Omental fat pad (tissue), 3 donors: ENCODE measurements at regions not wholly inside any gene's neighbourhood (a gene's known extent, or its start where the extent isn't known, plus 50 kb on each side); places are given as distances from the start of the nearest gene placed in this dataset.
"Not testable (repeated sequence)": the region's sequence is repeated elsewhere in the genome, so short reads cannot be mapped to it uniquely, and the experiment has no call there.

Experiments
- ATAC-seq: fragments of 150-250 bp; one replicate; pipeline ENCODE4 v1.9.1; 2016; ENCODE audit warnings: mild to moderate bottlenecking, moderate library complexity; ENCODE audit not compliant: low FRiP score
- DNase-seq: peaks from one replicate; pipeline ENCODE4 v3.0.0-alpha.2; 2019; ENCODE audit warnings: low spot score
- CTCF ChIP-seq, 3 donors: fragments of 450-650 bp; IDR thresholded peaks; one replicate each; pipeline ENCODE4 v1.5.1; 2016 to 2017; ENCODE audit warnings: antibody characterized with exemption in 3 of 3, mild to moderate bottlenecking in 3 of 3, moderate library complexity in 2 of 3

DNA sequence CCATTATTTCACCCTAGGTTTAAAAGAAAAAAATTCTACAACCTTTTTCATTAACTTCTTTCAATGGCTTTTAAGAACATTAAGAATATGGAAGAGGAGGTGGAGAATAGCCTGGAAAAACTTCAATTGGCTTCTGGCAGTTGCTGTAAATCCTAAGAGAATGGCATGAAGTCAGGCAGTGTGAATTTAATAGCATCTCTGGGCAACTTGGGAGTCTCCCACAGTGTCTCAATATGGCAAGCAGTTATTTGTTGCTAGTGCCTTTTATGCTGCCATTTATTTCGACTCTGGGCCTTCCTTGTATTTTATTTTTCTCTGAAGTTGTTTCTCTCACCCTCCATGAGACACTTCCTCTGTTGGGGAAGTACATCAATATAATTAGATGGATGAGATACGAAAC is 322.1 kb downstream of the CBLL2 start:
- TF ChIP-seq CTCF (IDR thresholded peaks at IDR 0.05) = no peak
- DNase-seq = no peak
- no peak for ATAC-seq

DNA sequence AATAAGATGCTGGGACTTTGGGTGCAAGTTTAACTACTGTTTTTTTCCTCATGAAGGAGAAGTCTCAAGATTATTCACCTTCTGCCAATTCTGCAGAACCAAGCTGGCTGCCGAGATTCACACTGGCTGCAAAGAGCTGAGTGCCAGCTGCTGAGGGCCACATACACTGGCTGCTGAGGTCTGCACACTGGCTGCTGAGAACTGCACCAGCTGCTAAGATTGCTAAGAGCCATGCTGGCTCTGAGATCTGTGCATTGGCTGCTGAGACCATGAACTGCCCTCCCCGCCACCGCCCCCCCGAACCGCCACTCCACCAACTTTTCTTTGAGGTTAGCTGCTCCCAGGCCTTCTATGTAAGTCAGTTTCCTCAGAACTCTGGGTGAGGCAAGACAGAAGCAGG is 330.3 kb downstream of the CBLL2 start:
- no peak for TF ChIP-seq CTCF (IDR thresholded peaks at IDR 0.05)
- ATAC-seq = no peak
- no peak for DNase-seq

GRCh38 chrX:22609452-22609851 is 336.7 kb downstream of the CBLL2 start:
- DNase-seq, ATAC-seq: not testable (repeated sequence)

- DNase-seq (no peak), ATAC-seq (no peak)
- no peak for TF ChIP-seq CTCF (IDR thresholded peaks at IDR 0.05)
Measured at GRCh38 chrX:22616867-22617266, 344.2 kb downstream of the CBLL2 start.

DNA sequence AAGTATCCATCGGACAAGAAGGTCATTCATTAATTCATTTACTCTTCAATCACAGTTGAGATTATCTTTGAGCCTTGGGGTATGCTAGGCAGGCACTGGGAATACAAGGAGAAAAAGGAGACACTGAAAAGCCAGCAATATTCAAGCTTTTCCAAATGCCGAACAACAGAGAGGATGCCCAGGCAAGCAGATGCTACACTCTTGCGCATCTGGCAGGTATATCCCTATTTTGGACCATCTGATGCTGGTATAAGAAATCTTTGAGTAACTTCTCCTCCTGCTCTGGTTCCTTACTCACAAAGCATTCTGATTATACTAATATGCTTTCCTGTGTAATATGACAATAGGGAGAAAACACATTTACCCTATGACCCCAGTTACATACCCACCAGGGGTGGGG is 354.9 kb downstream of the CBLL2 start:
- no peak for TF ChIP-seq CTCF (IDR thresholded peaks at IDR 0.05)
- ATAC-seq (no peak), DNase-seq (no peak)

GRCh38 chrX:22628275-22628674 is 355.6 kb downstream of the CBLL2 start:
- TF ChIP-seq CTCF (IDR thresholded peaks at IDR 0.05) = no peak
- ATAC-seq (no peak), DNase-seq (no peak)

- peak; percentile 81 for ATAC-seq
- TF ChIP-seq CTCF (IDR thresholded peaks at IDR 0.05) = no peak
Measured at GRCh38 chrX:22629105-22629725, 356.5 kb downstream of the CBLL2 start.

DNA sequence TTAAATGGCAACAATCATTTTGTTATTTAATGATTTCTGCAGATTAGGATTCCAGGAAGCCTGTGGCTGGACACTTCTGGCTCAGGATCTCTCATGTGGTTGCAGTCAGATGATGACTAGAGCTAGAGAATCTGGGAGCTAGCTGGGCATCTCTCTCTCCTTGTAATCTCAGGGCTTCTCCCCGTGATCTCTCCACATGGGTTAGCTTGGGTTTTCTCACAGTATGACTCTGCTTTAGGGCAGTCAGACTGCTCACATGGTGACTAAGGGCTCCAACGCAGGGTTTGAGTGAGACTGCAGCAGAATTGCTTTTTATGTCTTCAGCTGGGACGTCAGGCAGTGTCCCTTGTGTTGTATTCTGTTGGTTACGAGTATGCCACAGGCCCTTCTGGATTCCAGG is 361.4 kb downstream of the CBLL2 start:
- TF ChIP-seq CTCF (IDR thresholded peaks at IDR 0.05) = no peak
- ATAC-seq (peak; percentile 81), DNase-seq (no peak)

More at GRCh38 chrX:22629105-22629725, 356.5 kb downstream of the CBLL2 start:
- DNase-seq = no peak
